NCI-H2227 treated with DMSO at 0.1 percent for 48 hours (cell line): ENCODE measurements at regions not wholly inside any gene's neighbourhood (a gene's known extent, or its start where the extent isn't known, plus 50 kb on each side); places are given as distances from the start of the nearest gene placed in this dataset.

ENCODE experiments used
- DNase-seq: peaks from one replicate; lab custom pipeline; 2025; lab: John Stamatoyannopoulos, UW

GRCh38 chr5:124060413-124061067, 548.6 kb downstream of the CSNK1G3 start:
- DNase-seq, result no peak

GRCh38 chr5:124060011-124060410, 548.0 kb downstream of the CSNK1G3 start:
- no peak for DNase-seq

GRCh38 chr5:124059200-124059599, 547.2 kb downstream of the CSNK1G3 start:
- no peak for DNase-seq

GRCh38 chr5:124057724-124058231, 545.8 kb downstream of the CSNK1G3 start:
- DNase-seq, result no peak

GRCh38 chr5:124056991-124057723, 545.2 kb downstream of the CSNK1G3 start:
- DNase-seq, result no peak

GRCh38 chr5:124056326-124056990, 544.5 kb downstream of the CSNK1G3 start:
- no peak for DNase-seq

GRCh38 chr5:124055751-124056150, 543.8 kb downstream of the CSNK1G3 start:
- no peak for DNase-seq

GRCh38 chr5:124054564-124054963, 542.6 kb downstream of the CSNK1G3 start:
- DNase-seq, result no peak

- no peak for DNase-seq
Measured at GRCh38 chr5:124053340-124053739, 541.4 kb downstream of the CSNK1G3 start.

- DNase-seq, result no peak
Measured at GRCh38 chr5:124052201-124052600, 540.2 kb downstream of the CSNK1G3 start.

- DNase-seq, result no peak
Measured at GRCh38 chr5:124050120-124050770, 538.3 kb downstream of the CSNK1G3 start.

- DNase-seq, result no peak
Measured at GRCh38 chr5:124045412-124045811, 533.4 kb downstream of the CSNK1G3 start.

GRCh38 chr5:124044613-124045012, 532.6 kb downstream of the CSNK1G3 start:
- no peak for DNase-seq

- no peak for DNase-seq
Measured at GRCh38 chr5:124043456-124043855, 531.5 kb downstream of the CSNK1G3 start.

- DNase-seq, result no peak
Measured at GRCh38 chr5:124040799-124041198, 528.8 kb downstream of the CSNK1G3 start.

- DNase-seq, result no peak
Measured at GRCh38 chr5:124039410-124039809, 527.4 kb downstream of the CSNK1G3 start.

- no peak for DNase-seq
Measured at GRCh38 chr5:124036786-124037185, 524.8 kb downstream of the CSNK1G3 start.

- no peak for DNase-seq
Measured at GRCh38 chr5:124034963-124035362, 523.0 kb downstream of the CSNK1G3 start.

- DNase-seq, result no peak
Measured at GRCh38 chr5:124034083-124034700, 522.2 kb downstream of the CSNK1G3 start.

- peak; percentile 9 for DNase-seq
Measured at GRCh38 chr5:124030043-124030491, 518.1 kb downstream of the CSNK1G3 start.

- no peak for DNase-seq
Measured at GRCh38 chr5:124027441-124027840, 515.5 kb downstream of the CSNK1G3 start.

- no peak for DNase-seq
Measured at GRCh38 chr5:124025306-124025845, 513.4 kb downstream of the CSNK1G3 start.
